ENCODE measurements at regions not wholly inside any gene's neighbourhood (a gene's known extent, or its start where the extent isn't known, plus 50 kb on each side); places are given as distances from the start of the nearest gene placed in this dataset.

GRCh38 chr4:10958226-10958856 lies 273.8 kb upstream of the CLNK start:
- in situ Hi-C loops (cut with MboI; ENCODE audit: low sequenced_read_pairs) = no loop called here
- BruUV-seq (replicated peaks) = no TSS peak
- H3K4me3 ChIP-seq (ENCODE audit: insufficient read depth, low read depth, low read length) = no peak overlapping the region
- intact Hi-C loops (cut with micrococcal nuclease) = no loop called here
- H3K4me2 ChIP-seq (ENCODE audit: low read depth, low read length) = no peak overlapping the region
- no peaks in the 10 kb centered on the region for H3K9me1 ChIP-seq (ENCODE audit: insufficient read depth, low read length)
- no peak overlapping the region for H3K18ac ChIP-seq (ENCODE audit: low read depth, low read length)
- H3K14ac ChIP-seq (replicated peaks; ENCODE audit: low read depth, low read length) = no peak overlapping the region
- no peak overlapping the region for H3K4ac ChIP-seq (ENCODE audit: low read depth, low read length)
- H3K23ac ChIP-seq (ENCODE audit: low read depth, low read length) = no peak overlapping the region
- dilution Hi-C loops (cut with HindIII; ENCODE audit: low sequenced_read_pairs, unreplicated experiment) = no loop called here
- TF ChIP-seq MAFK (IDR thresholded peaks at IDR 0.05; ENCODE audit: low read depth, low read length) = no peak
- no peak for TF ChIP-seq CEBPB (IDR thresholded peaks at IDR 0.05; ENCODE audit: low read depth, low read length)
- no peak for TF ChIP-seq ELK1 (IDR thresholded peaks at IDR 0.05; ENCODE audit: borderline replicate concordance, low read depth, low read length)
- H4K91ac ChIP-seq (ENCODE audit: insufficient read depth, low read depth, low read length) = no peak overlapping the region
- no peak overlapping the region for H2AK9ac ChIP-seq (replicated peaks; ENCODE audit: low read depth, low read length, poor library complexity)
- 0 out of 2 replicates have a peak, but pooled peaks cover 2% of the 10 kb centered on the region for H3K9me3 ChIP-seq (ENCODE audit: control insufficient read depth, insufficient read depth, low read length)
- H2BK120ac ChIP-seq (ENCODE audit: low read depth, low read length) = no peak overlapping the region
- ChIA-PET CTCF (no interaction called here), POLR2A (ENCODE audit: unreplicated experiment) (no interaction called here)
- H4K5ac ChIP-seq (ENCODE audit: low read depth, low read length) = no peak overlapping the region
- no peak for DNase-seq
- H3K27ac ChIP-seq (ENCODE audit: insufficient read depth, low read length) = no peak overlapping the region
- no peak overlapping the region for H4K8ac ChIP-seq (ENCODE audit: low read depth in 2 of 2, low read length in 2 of 2)
- H3K27me3 ChIP-seq (ENCODE audit: control insufficient read depth, insufficient read depth, low read length) = no peaks in the 10 kb centered on the region
- WGBS, 2 experiments (ENCODE audit: extremely low coverage in 2 of 2, insufficient read length in 1 of 2) = no CpG with 5 or more reads among the region's 5 CpGs
- H2BK5ac ChIP-seq (ENCODE audit: low read depth, low read length, poor library complexity, severe bottlenecking) = no peak overlapping the region
- no peaks in the 10 kb centered on the region for H3K4me1 ChIP-seq (ENCODE audit: control insufficient read depth, insufficient read depth, low read length)
- H2BK20ac ChIP-seq (ENCODE audit: low read depth, low read length) = no peak overlapping the region
- H2BK15ac ChIP-seq (ENCODE audit: low read depth, low read length) = no peak overlapping the region
- no peak overlapping the region for H3K9ac ChIP-seq (ENCODE audit: low read depth, low read length)
- H2AK5ac ChIP-seq (ENCODE audit: low read depth, low read length) = no peak overlapping the region
- no peaks in the 10 kb centered on the region for H4K20me1 ChIP-seq (ENCODE audit: insufficient read depth, low read length)
- H2AFZ ChIP-seq (replicated peaks; ENCODE audit: low read length, poor library complexity) = no peak overlapping the region
- H3K36me3 ChIP-seq (ENCODE audit: control insufficient read depth, insufficient read depth, low read length) = no peaks in the 10 kb centered on the region
- no peak for ATAC-seq (ENCODE audit: low read depth)
- H3K56ac ChIP-seq (ENCODE audit: extremely low read depth, insufficient read depth, low read length) = no peak overlapping the region
- H3K79me1 ChIP-seq (ENCODE audit: low read depth in 1 of 2, low read length in 2 of 2) = no peaks in the 10 kb centered on the region

Data from IMR-90 (cell line).